Neuronal stem cell (in vitro differentiated cells): ENCODE measurements at regions not wholly inside any gene's neighbourhood (a gene's known extent, or its start where the extent isn't known, plus 50 kb on each side); places are given as distances from the start of the nearest gene placed in this dataset.

Source experiments
- DNase-seq: peaks from one replicate; pipeline ENCODE4 v3.0.0-alpha.2; 2013; ENCODE audit warnings: low spot score
- H2AFZ ChIP-seq: one replicate; pipeline ENCODE4 v1.6.1; 2013; ENCODE audit warnings: mild to moderate bottlenecking, low read length, inconsistent platforms
- H2AK5ac ChIP-seq: 2 replicates; pipeline ENCODE4 v1.6.1; 2013; ENCODE audit warnings: low read depth, mild to moderate bottlenecking, inconsistent platforms, low read length, moderate library complexity, mixed read lengths
- H2BK120ac ChIP-seq: 2 replicates; pipeline ENCODE4 v1.6.1; 2013; ENCODE audit warnings: low read depth, mild to moderate bottlenecking, inconsistent platforms, low read length, moderate library complexity, mixed read lengths
- H2BK12ac ChIP-seq: one replicate; pipeline ENCODE4 v1.6.1; 2013; ENCODE audit warnings: low read length, inconsistent platforms
- H2BK15ac ChIP-seq: 2 replicates; pipeline ENCODE4 v1.6.1; 2013; ENCODE audit warnings: mild to moderate bottlenecking, low read length, inconsistent platforms, mixed read lengths
- H2BK5ac ChIP-seq: one replicate; pipeline ENCODE4 v1.6.1; 2013; ENCODE audit warnings: inconsistent platforms, mild to moderate bottlenecking, low read length, moderate library complexity
- H3K14ac ChIP-seq: one replicate; pipeline ENCODE4 v1.6.1; 2013; ENCODE audit warnings: low read length, inconsistent platforms
- H3K18ac ChIP-seq: 2 replicates; pipeline ENCODE4 v1.6.1; 2013; ENCODE audit warnings: low read length, inconsistent platforms
- H3K23ac ChIP-seq: 2 replicates; pipeline ENCODE4 v1.6.1; 2013; ENCODE audit warnings: low read depth, mild to moderate bottlenecking, mixed read lengths, low read length, inconsistent platforms; ENCODE audit not compliant: poor library complexity
- H3K27ac ChIP-seq: replicated peaks from 3 replicates; pipeline ENCODE4 v1.5.1; 2013; ENCODE audit warnings: low read length, inconsistent platforms
- H3K27me3 ChIP-seq, 3 experiments: 2 replicates each; pipeline ENCODE4 v1.6.1; 2013; ENCODE audit warnings: low read length in 3 of 3, mild to moderate bottlenecking in 2 of 3, inconsistent platforms in 1 of 3, low read depth in 1 of 3, mixed read lengths in 1 of 3, moderate library complexity in 1 of 3; ENCODE audit not compliant: control insufficient read depth in 3 of 3, insufficient read depth in 3 of 3
- H3K36me3 ChIP-seq, 2 donors: replicated peaks in 1 of 2; 2 replicates each; pipeline ENCODE4 v1.6.1; 2013; ENCODE audit warnings: low read length in 2 of 2; ENCODE audit not compliant: control insufficient read depth in 2 of 2, insufficient read depth in 2 of 2
- H3K4ac ChIP-seq: 2 replicates; pipeline ENCODE4 v1.6.1; 2013; ENCODE audit warnings: inconsistent platforms, mild to moderate bottlenecking, low read length, moderate library complexity
- H3K4me1 ChIP-seq, 2 donors: 1 replicate in 1 of 2; 2 replicates in 1 of 2; pipeline ENCODE4 v1.6.1; 2013; ENCODE audit warnings: low read length in 2 of 2, low read depth in 1 of 2; ENCODE audit not compliant: control insufficient read depth in 2 of 2, insufficient read depth in 1 of 2
- H3K4me2 ChIP-seq: one replicate; pipeline ENCODE4 v1.6.1; 2013; ENCODE audit warnings: mild to moderate bottlenecking, low read length, inconsistent platforms; ENCODE audit not compliant: insufficient read depth, poor library complexity, severe bottlenecking
- H3K4me3 ChIP-seq, 2 donors: 2 replicates each; pipeline ENCODE4 v1.5.1; 2013; ENCODE audit warnings: low read length in 2 of 2, mild to moderate bottlenecking in 2 of 2, inconsistent platforms in 1 of 2, moderate library complexity in 1 of 2
- H3K79me1 ChIP-seq: one replicate; pipeline ENCODE4 v1.6.1; 2013; ENCODE audit warnings: low read depth, mild to moderate bottlenecking, inconsistent platforms, low read length, moderate library complexity
- H3K9ac ChIP-seq: one replicate; pipeline ENCODE4 v1.6.1; 2013; ENCODE audit warnings: mild to moderate bottlenecking, low read depth, low read length, inconsistent platforms; ENCODE audit not compliant: poor library complexity
- H3K9me3 ChIP-seq, 2 donors: replicated peaks in 1 of 2; 2 replicates each; pipeline versions ENCODE3 to v1.6.1; 2013; ENCODE audit warnings: low read length in 2 of 2, mild to moderate bottlenecking in 2 of 2, inconsistent platforms in 1 of 2, low read depth in 1 of 2, mixed read lengths in 1 of 2, moderate library complexity in 1 of 2; ENCODE audit not compliant: control insufficient read depth in 2 of 2, insufficient read depth in 1 of 2
- H4K8ac ChIP-seq: one replicate; pipeline ENCODE4 v1.6.1; 2013; ENCODE audit warnings: low read depth, mild to moderate bottlenecking, inconsistent platforms, low read length, moderate library complexity
- H4K91ac ChIP-seq: one replicate; pipeline ENCODE4 v1.6.1; 2013; ENCODE audit warnings: low read length, low read depth, mild to moderate bottlenecking, inconsistent platforms; ENCODE audit not compliant: poor library complexity
- WGBS, 2 donors: extraction: QIAGEN DNeasy Blood & Tissue Kit; methylation state at CpG; one replicate each; pipeline ENCODE4 v1.1.7; 2013; ENCODE audit warnings: missing lambda C conversion rate in 2 of 2, mixed read lengths in 1 of 2; ENCODE audit not compliant: insufficient read length in 2 of 2, insufficient replicate concordance in 1 of 2; ENCODE audit errors: extremely low coverage in 2 of 2; 5-methylcytosine and 5-hydroxymethylcytosine counted together

GRCh38 chr2:37820471-37820986, 104.6 kb upstream of the RMDN2 start:
- DNase-seq: no peak

GRCh38 chr2:37825586-37825985, 99.5 kb upstream of the RMDN2 start:
- Histone ChIP-seq H3K27ac (no peak overlapping the region), H2BK15ac (no peak overlapping the region), H3K79me1 (no peaks in the 10 kb centered on the region), H2BK120ac (no peak overlapping the region), H3K14ac (no peak overlapping the region), H2BK5ac (no peak overlapping the region), H3K4me3 (no peak overlapping the region), H3K4me2 (no peak overlapping the region), H3K23ac (no peak overlapping the region), H3K9ac (no peak overlapping the region), H3K27me3 (no peaks in the 10 kb centered on the region), H2BK12ac (no peak overlapping the region), H2AK5ac (no peak overlapping the region), H3K4ac (no peak overlapping the region), H3K18ac (no peak overlapping the region), H3K36me3 (no peaks in the 10 kb centered on the region), H4K91ac (no peak overlapping the region), H3K4me1 (peaks cover 0 to 3% of the 10 kb centered on the region in 2 donors), H2AFZ (no peak overlapping the region), H3K9me3 (peaks cover 0 to 3% of the 10 kb centered on the region in 2 donors), H4K8ac (no peak overlapping the region)
- WGBS, 2 donors: no CpG with 5 or more reads among the region's 3 CpGs
- no peak for DNase-seq

More at GRCh38 chr2:37820471-37820986, 104.6 kb upstream of the RMDN2 start:
- Histone ChIP-seq H2AFZ (no peak overlapping the region), H2AK5ac (no peak overlapping the region), H3K4ac (no peak overlapping the region), H3K36me3 (no peaks in the 10 kb centered on the region), H4K91ac (no peak overlapping the region), H3K79me1 (no peaks in the 10 kb centered on the region), H3K27ac (no peak overlapping the region), H2BK12ac (no peak overlapping the region), H3K4me2 (no peak overlapping the region), H3K27me3 (no peaks in the 10 kb centered on the region), H3K9ac (no peak overlapping the region), H3K4me1 (no peaks in the 10 kb centered on the region), H2BK120ac (no peak overlapping the region), H4K8ac (no peak overlapping the region), H3K18ac (no peak overlapping the region), H3K4me3 (no peak overlapping the region), H3K14ac (no peak overlapping the region), H2BK15ac (no peak overlapping the region), H3K9me3 (peaks cover 0 to 4% of the 10 kb centered on the region in 2 donors), H3K23ac (no peak overlapping the region), H2BK5ac (no peak overlapping the region)
- no CpG with 5 or more reads among the region's 2 CpGs for WGBS, 2 donors

GRCh38 chr2:37826611-37827010, 98.5 kb upstream of the RMDN2 start:
- H2BK12ac ChIP-seq: no peak overlapping the region
- H3K27ac ChIP-seq: no peak overlapping the region
- no peak overlapping the region for H3K14ac ChIP-seq
- H3K18ac ChIP-seq: no peak overlapping the region
- no peak overlapping the region for H2BK5ac ChIP-seq
- no peak overlapping the region for H3K23ac ChIP-seq
- no peaks in the 10 kb centered on the region for H3K9me3 ChIP-seq
- H4K91ac ChIP-seq: no peak overlapping the region
- H2AFZ ChIP-seq: no peak overlapping the region
- no peak overlapping the region for H2BK15ac ChIP-seq
- H3K9ac ChIP-seq: no peak overlapping the region
- H3K4me2 ChIP-seq: no peak overlapping the region
- peaks cover 0 to 3% of the 10 kb centered on the region in 2 donors for H3K4me1 ChIP-seq
- no peak overlapping the region for H3K4ac ChIP-seq
- H2BK120ac ChIP-seq: no peak overlapping the region
- WGBS, 2 donors: no CpG with 5 or more reads among the region's 4 CpGs
- no peaks in the 10 kb centered on the region for H3K36me3 ChIP-seq
- H3K79me1 ChIP-seq: no peaks in the 10 kb centered on the region
- no peak overlapping the region for H4K8ac ChIP-seq
- no peaks in the 10 kb centered on the region for H3K27me3 ChIP-seq
- DNase-seq: no peak
- no peak overlapping the region for H2AK5ac ChIP-seq
- H3K4me3 ChIP-seq: no peak overlapping the region

DNA sequence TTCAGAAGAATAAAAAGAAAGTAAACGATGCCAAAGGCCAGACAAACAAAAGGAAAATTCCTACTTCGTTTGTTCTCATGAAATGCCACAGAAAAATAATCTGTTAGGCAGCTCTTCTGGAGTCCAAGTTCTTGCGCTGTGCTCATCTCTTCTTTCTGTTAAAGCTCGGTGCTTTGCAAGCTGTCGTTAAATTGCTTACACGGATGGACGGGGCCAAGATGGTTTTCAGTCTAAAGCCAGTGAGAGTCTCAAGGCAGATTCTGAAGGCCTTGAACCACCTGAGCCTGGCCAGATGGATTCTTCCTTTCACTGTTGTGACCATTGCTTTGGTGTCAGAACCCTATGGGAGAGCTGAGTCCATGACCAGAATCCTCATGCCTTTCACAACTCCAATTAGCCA, 97.6 kb upstream of the RMDN2 start:
- Histone ChIP-seq H3K4me3 (no peak overlapping the region), H3K36me3 (no peaks in the 10 kb centered on the region), H3K18ac (no peak overlapping the region), H2AK5ac (no peak overlapping the region), H2BK12ac (no peak overlapping the region), H3K4me2 (no peak overlapping the region), H3K9me3 (no peaks in the 10 kb centered on the region), H4K8ac (no peak overlapping the region), H3K79me1 (no peaks in the 10 kb centered on the region), H2AFZ (no peak overlapping the region), H2BK5ac (no peak overlapping the region), H2BK120ac (no peak overlapping the region), H3K27me3 (no peaks in the 10 kb centered on the region), H3K27ac (no peak overlapping the region), H3K9ac (no peak overlapping the region), H3K4ac (no peak overlapping the region), H3K4me1 (peaks cover 0 to 3% of the 10 kb centered on the region in 2 donors), H3K14ac (no peak overlapping the region), H3K23ac (no peak overlapping the region), H4K91ac (no peak overlapping the region), H2BK15ac (no peak overlapping the region)
- WGBS, 2 donors: no CpG with 5 or more reads among the region's 7 CpGs
- DNase-seq: no peak
